H1 (cell line): ENCODE measurements at regions not wholly inside any gene's neighbourhood (a gene's known extent, or its start where the extent isn't known, plus 50 kb on each side); places are given as distances from the start of the nearest gene placed in this dataset.
A peak's percentile ranks its signal among the peaks of the same experiment; 100 is the strongest.

Source experiments
- CTCF ChIA-PET: fragments of 300-600 bp; sonication (Branson Sonifier 250); formaldehyde crosslinking; loops from one replicate; lab custom pipeline; 2021; ENCODE audit not compliant: partially characterized antibody; lab: Charles Lee
- POLR2A ChIA-PET: fragments of 300-600 bp; sonication (Branson Sonifier 250); formaldehyde crosslinking; loops from one replicate; lab custom pipeline; 2021; ENCODE audit warnings: inconsistent platforms; ENCODE audit not compliant: partially characterized antibody; lab: Charles Lee
- DNase-seq, 2 experiments: peaks; one replicate each; pipeline versions ENCODE4 v3.0.0 to v3.0.0-alpha.2; 2010 to 2022; ENCODE audit warnings: low spot score in 2 of 2, low read depth in 1 of 2, mixed read lengths in 1 of 2
- FAIRE-seq: peaks from 2 replicates; lab custom pipeline; 2011; peaks lifted over from hg19 to GRCh38; lab: Jason Lieb, UNC
- H2AFZ ChIP-seq: 2 replicates; pipeline ENCODE4 v1.8.1; 2012; ENCODE audit warnings: low read length, inconsistent platforms
- H2AK5ac ChIP-seq: 2 replicates; pipeline ENCODE4 v1.6.1; 2013; ENCODE audit warnings: low read depth, low read length
- H2BK120ac ChIP-seq: replicated peaks from 2 replicates; pipeline ENCODE3; 2013; ENCODE audit warnings: low read depth, low read length, inconsistent platforms
- H2BK12ac ChIP-seq: 2 replicates; pipeline ENCODE4 v1.6.1; 2013; ENCODE audit warnings: low read depth, low read length
- H2BK15ac ChIP-seq: 2 replicates; pipeline ENCODE4 v1.6.1; 2013; ENCODE audit warnings: low read length
- H2BK20ac ChIP-seq: 2 replicates; pipeline ENCODE4 v1.6.1; 2013; ENCODE audit warnings: low read length
- H2BK5ac ChIP-seq: 2 replicates; pipeline ENCODE4 v1.6.1; 2013; ENCODE audit warnings: low read depth, low read length
- H3K14ac ChIP-seq: 2 replicates; pipeline ENCODE4 v1.6.1; 2013; ENCODE audit warnings: inconsistent platforms; ENCODE audit not compliant: insufficient read length
- H3K18ac ChIP-seq: 2 replicates; pipeline ENCODE4 v1.6.1; 2013; ENCODE audit warnings: low read length; ENCODE audit errors: extremely low read depth
- H3K23ac ChIP-seq: 2 replicates; pipeline ENCODE4 v1.6.1; 2013; ENCODE audit warnings: inconsistent platforms; ENCODE audit not compliant: insufficient read length
- H3K23me2 ChIP-seq: 2 replicates; pipeline ENCODE4 v1.6.1; 2013; ENCODE audit warnings: low read depth, low read length
- H3K27ac ChIP-seq: 2 replicates; pipeline ENCODE4 v1.6.1; 2011; ENCODE audit warnings: low read depth, low read length, inconsistent platforms
- H3K27me3 ChIP-seq, 4 experiments: replicated peaks in 1 of 4; 1 replicate in 1 of 4; 2 replicates in 3 of 4; pipeline versions ENCODE4 v1.6.1 to v1.8.1; 2011 to 2013; ENCODE audit warnings: low read length in 3 of 4, mild to moderate bottlenecking in 3 of 4, inconsistent platforms in 2 of 4, mixed read lengths in 2 of 4, moderate library complexity in 1 of 4; ENCODE audit not compliant: control insufficient read depth in 3 of 4, insufficient read depth in 3 of 4; ENCODE audit errors: extremely low read depth in 1 of 4
- H3K36me3 ChIP-seq, 4 experiments: 2 replicates each; pipeline versions ENCODE4 v1.6.1 to v1.8.1; 2011 to 2013; ENCODE audit warnings: mild to moderate bottlenecking in 4 of 4, low read length in 3 of 4, moderate library complexity in 2 of 4, control low read depth in 1 of 4, inconsistent platforms in 1 of 4; ENCODE audit not compliant: insufficient read depth in 4 of 4, control insufficient read depth in 2 of 4
- H3K4ac ChIP-seq: replicated peaks from 2 replicates; pipeline ENCODE3; 2013; ENCODE audit warnings: low read length, low read depth, mixed read lengths, inconsistent platforms; ENCODE audit not compliant: insufficient read length
- H3K4me1 ChIP-seq, 4 experiments: replicated peaks in 1 of 4; 1 replicate in 1 of 4; 2 replicates in 3 of 4; pipeline versions ENCODE4 v1.6.1 to v1.8.1; 2011 to 2013; ENCODE audit warnings: low read length in 3 of 4, inconsistent platforms in 2 of 4, mixed read lengths in 1 of 4; ENCODE audit not compliant: insufficient read depth in 4 of 4, control insufficient read depth in 3 of 4
- H3K4me2 ChIP-seq, 2 experiments: 2 replicates each; pipeline versions ENCODE4 v1.6.1 to v1.8.1; 2011 to 2013; ENCODE audit warnings: low read depth in 2 of 2, low read length in 2 of 2, control low read depth in 1 of 2, inconsistent platforms in 1 of 2, mild to moderate bottlenecking in 1 of 2; ENCODE audit not compliant: insufficient read depth in 1 of 2
- H3K4me3 ChIP-seq, 4 experiments: fragments of 200-600, 300-600 bp in 1 of 4; sonication (generic), shearing (Covaris generic), sonication (Bioruptor Twin) in 1 of 4; 2 replicates each; pipeline versions ENCODE4 v1.5.1 to v1.8.1; 2011 to 2016; ENCODE audit warnings: low read length in 4 of 4, low read depth in 3 of 4, control low read depth in 2 of 4, inconsistent platforms in 2 of 4, mild to moderate bottlenecking in 2 of 4, mixed read lengths in 1 of 4, moderate library complexity in 1 of 4; ENCODE audit not compliant: insufficient read depth in 2 of 4; ENCODE audit errors: extremely low read depth in 1 of 4
- H3K56ac ChIP-seq: replicated peaks from 2 replicates; pipeline ENCODE3; 2013; ENCODE audit warnings: low read depth, mild to moderate bottlenecking, mixed read lengths, low read length, inconsistent platforms; ENCODE audit not compliant: insufficient read length
- H3K79me1 ChIP-seq: 2 replicates; pipeline ENCODE4 v1.6.1; 2013; ENCODE audit warnings: low read depth, low read length, control low read depth
- H3K79me2 ChIP-seq, 2 experiments: 2 replicates each; pipeline versions ENCODE4 v1.6.1 to v1.8.1; 2012 to 2013; ENCODE audit warnings: low read length in 2 of 2, mild to moderate bottlenecking in 2 of 2, inconsistent platforms in 1 of 2; ENCODE audit not compliant: insufficient read depth in 2 of 2, control insufficient read depth in 1 of 2
- H3K9ac ChIP-seq, 4 experiments: replicated peaks in 1 of 4; 1 replicate in 1 of 4; 2 replicates in 3 of 4; pipeline versions ENCODE4 v1.6.1 to v1.8.1; 2011 to 2013; ENCODE audit warnings: low read depth in 3 of 4, low read length in 3 of 4, control low read depth in 2 of 4, mild to moderate bottlenecking in 2 of 4, moderate library complexity in 2 of 4, inconsistent platforms in 1 of 4; ENCODE audit errors: extremely low read depth in 1 of 4
- H3K9me3 ChIP-seq, 2 experiments: 2 replicates each; pipeline versions ENCODE4 v1.6.1 to v1.8.1; 2012 to 2013; ENCODE audit warnings: mild to moderate bottlenecking in 2 of 2, moderate library complexity in 2 of 2, control low read depth in 1 of 2, inconsistent platforms in 1 of 2, low read depth in 1 of 2, low read length in 1 of 2, mixed read lengths in 1 of 2; ENCODE audit not compliant: insufficient read depth in 2 of 2
- H4K20me1 ChIP-seq, 2 experiments: replicated peaks in 1 of 2; 2 replicates each; pipeline versions ENCODE3 to v1.8.1; 2011 to 2013; ENCODE audit warnings: inconsistent platforms in 2 of 2, low read length in 2 of 2, mild to moderate bottlenecking in 1 of 2; ENCODE audit not compliant: insufficient read depth in 2 of 2, control insufficient read depth in 1 of 2
- H4K5ac ChIP-seq: 2 replicates; pipeline ENCODE4 v1.6.1; 2013; ENCODE audit warnings: low read length, low read depth, mixed read lengths, inconsistent platforms; ENCODE audit not compliant: insufficient read length
- H4K8ac ChIP-seq: 2 replicates; pipeline ENCODE4 v1.8.0; 2013; ENCODE audit warnings: mild to moderate bottlenecking, moderate library complexity, low read length, inconsistent platforms; ENCODE audit not compliant: insufficient read depth; ENCODE audit errors: extremely low read depth
- H4K91ac ChIP-seq: replicated peaks from 2 replicates; pipeline ENCODE3; 2013; ENCODE audit warnings: low read length, mixed read lengths, inconsistent platforms; ENCODE audit not compliant: insufficient read length
- MAFK ChIP-seq: IDR thresholded peaks from 2 replicates; pipeline ENCODE4 v1.6.1; 2012; ENCODE audit warnings: low read depth, mild to moderate bottlenecking, improper control_type of control experiment, low read length
- MAX ChIP-seq: IDR thresholded peaks from 2 replicates; pipeline ENCODE4 v1.6.1; 2012; ENCODE audit warnings: inconsistent platforms
- WGBS, 2 experiments: shearing (Covaris generic) in 1 of 2; methylation state at CpG; one replicate each; pipeline versions ENCODE4 v1.1.6 to v1.1.7; 2013 to 2015; ENCODE audit warnings: low lambda C conversion rate in 2 of 2, mixed read lengths in 2 of 2, inconsistent platforms in 1 of 2, low coverage in 1 of 2, missing lambda C conversion rate in 1 of 2; ENCODE audit not compliant: insufficient replicate concordance in 2 of 2, insufficient coverage in 1 of 2, insufficient read length in 1 of 2; ENCODE audit errors: extremely low coverage in 1 of 2, missing lambda C conversion rate in 1 of 2; 5-methylcytosine and 5-hydroxymethylcytosine counted together

- H3K56ac ChIP-seq, result no peak overlapping the region
- 80% methylated on average over 2 of the region's 6 CpGs; no CpG with 5 or more reads in 1 of the 2 experiments for WGBS, 2 experiments
- H3K9me3 ChIP-seq, result no peaks in the 10 kb centered on the region
- no peak overlapping the region for H2BK120ac ChIP-seq
- TF ChIP-seq MAFK (0 out of 2 replicates have a peak, but pooled peaks have one; percentile 30), MAX (no peak)
- no peak overlapping the region for H4K8ac ChIP-seq
- no peak overlapping the region for H2BK15ac ChIP-seq
- H3K18ac ChIP-seq, result no peak overlapping the region
- H3K4me2 ChIP-seq, result no peak overlapping the region
- DNase-seq (no peak), FAIRE-seq (no peak)
- ChIA-PET CTCF (no interaction called here), POLR2A (interaction anchor here (1.1 kb wide), 1 partner anchor 46 kb away, joined by 6 read pairs; no protein-coding TSS in a partner anchor)
- H4K5ac ChIP-seq, result no peak overlapping the region
- H2BK5ac ChIP-seq, result no peak overlapping the region
- no peak overlapping the region for H2AFZ ChIP-seq
- H3K4me1 ChIP-seq, result peaks cover 0 to 8% (median 2%) of the 10 kb centered on the region in 4 experiments; a peak in 4 of 7 replicates
- no peaks in the 10 kb centered on the region for H3K36me3 ChIP-seq
- no peak overlapping the region for H3K4me3 ChIP-seq
- no peak overlapping the region for H3K9ac ChIP-seq
- no peak overlapping the region for H2BK12ac ChIP-seq
- H3K23ac ChIP-seq, result no peak overlapping the region
- H2AK5ac ChIP-seq, result no peak overlapping the region
- H3K14ac ChIP-seq, result no peak overlapping the region
- H3K27ac ChIP-seq, result no peak overlapping the region
- H4K20me1 ChIP-seq, result no peaks in the 10 kb centered on the region
- no peak overlapping the region for H4K91ac ChIP-seq
- no peaks in the 10 kb centered on the region for H3K79me2 ChIP-seq
- H3K23me2 ChIP-seq, result no peaks in the 10 kb centered on the region
- H3K4ac ChIP-seq, result no peak overlapping the region
- H3K79me1 ChIP-seq, result no peaks in the 10 kb centered on the region
- no peak overlapping the region for H2BK20ac ChIP-seq
- no peaks in the 10 kb centered on the region for H3K27me3 ChIP-seq
Measured at GRCh38 chr10:34868589-34868988, 53.5 kb upstream of the PARD3 start.
